Choroid plexus epithelial cell (primary cell): ENCODE measurements at regions not wholly inside any gene's neighbourhood (a gene's known extent, or its start where the extent isn't known, plus 50 kb on each side); places are given as distances from the start of the nearest gene placed in this dataset.

Source experiments
- DNase-seq: peaks from one replicate; pipeline ENCODE4 v3.0.0-alpha.2; 2010; ENCODE audit warnings: low read depth
- H3K4me3 ChIP-seq: 2 replicates; pipeline ENCODE4 v1.5.1; 2011; ENCODE audit warnings: low read depth, mild to moderate bottlenecking, control low read depth, low read length, moderate library complexity
- TF ChIP-seq, protein P1 (sequence below): conservative IDR thresholded peaks from 2 replicates; pipeline ENCODE4 v1.5.1; 2011; ENCODE audit warnings: low read depth, mild to moderate bottlenecking, control low read depth, inconsistent platforms, low read length, moderate library complexity

DNA sequence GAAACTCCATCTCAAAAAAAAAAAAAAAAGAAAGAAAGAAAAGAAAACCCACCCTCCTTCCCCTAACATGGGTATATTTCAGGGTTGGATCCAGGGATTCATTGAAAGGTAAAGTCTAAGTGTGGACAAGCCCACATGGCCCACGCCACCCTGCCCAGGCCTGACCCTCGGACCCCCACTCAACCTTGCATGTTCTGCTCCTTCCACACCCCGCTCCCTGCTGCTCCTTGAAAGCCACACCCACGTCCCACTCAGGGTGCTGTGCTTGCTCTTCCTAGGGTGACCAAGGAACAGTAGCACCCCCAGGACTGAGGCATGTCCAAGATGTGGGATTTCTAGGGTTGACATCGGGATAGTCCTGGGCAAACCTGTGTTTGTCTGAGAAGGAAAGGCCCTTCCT is 172.7 kb upstream of the MYCN start:
- no peak for DNase-seq
- H3K4me3 ChIP-seq, result no peak overlapping the region
- TF ChIP-seq, protein P1, sequence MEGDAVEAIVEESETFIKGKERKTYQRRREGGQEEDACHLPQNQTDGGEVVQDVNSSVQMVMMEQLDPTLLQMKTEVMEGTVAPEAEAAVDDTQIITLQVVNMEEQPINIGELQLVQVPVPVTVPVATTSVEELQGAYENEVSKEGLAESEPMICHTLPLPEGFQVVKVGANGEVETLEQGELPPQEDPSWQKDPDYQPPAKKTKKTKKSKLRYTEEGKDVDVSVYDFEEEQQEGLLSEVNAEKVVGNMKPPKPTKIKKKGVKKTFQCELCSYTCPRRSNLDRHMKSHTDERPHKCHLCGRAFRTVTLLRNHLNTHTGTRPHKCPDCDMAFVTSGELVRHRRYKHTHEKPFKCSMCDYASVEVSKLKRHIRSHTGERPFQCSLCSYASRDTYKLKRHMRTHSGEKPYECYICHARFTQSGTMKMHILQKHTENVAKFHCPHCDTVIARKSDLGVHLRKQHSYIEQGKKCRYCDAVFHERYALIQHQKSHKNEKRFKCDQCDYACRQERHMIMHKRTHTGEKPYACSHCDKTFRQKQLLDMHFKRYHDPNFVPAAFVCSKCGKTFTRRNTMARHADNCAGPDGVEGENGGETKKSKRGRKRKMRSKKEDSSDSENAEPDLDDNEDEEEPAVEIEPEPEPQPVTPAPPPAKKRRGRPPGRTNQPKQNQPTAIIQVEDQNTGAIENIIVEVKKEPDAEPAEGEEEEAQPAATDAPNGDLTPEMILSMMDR, result no peak

DNA sequence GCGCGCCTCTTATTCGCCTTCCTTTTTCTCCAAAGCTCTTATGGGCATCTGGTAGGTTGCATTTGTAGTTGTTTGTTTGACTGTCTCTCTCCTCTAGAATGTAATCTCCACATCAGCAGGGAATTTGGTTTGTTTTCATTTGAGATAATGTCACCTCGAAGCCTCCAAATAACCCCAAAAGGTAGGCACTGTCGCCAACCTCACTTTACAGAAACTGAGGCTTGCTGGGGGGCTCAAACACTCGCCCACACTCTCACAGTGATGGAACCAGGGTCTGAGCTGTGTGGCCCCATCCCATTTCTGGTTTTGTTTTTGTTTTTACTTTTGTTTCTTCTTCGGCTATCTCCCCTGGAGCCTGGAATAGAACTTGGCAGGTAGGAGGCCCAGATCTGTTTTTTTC is 172.2 kb upstream of the MYCN start:
- TF ChIP-seq, protein P1, result no peak
- H3K4me3 ChIP-seq, result no peak overlapping the region
- no peak for DNase-seq

DNA sequence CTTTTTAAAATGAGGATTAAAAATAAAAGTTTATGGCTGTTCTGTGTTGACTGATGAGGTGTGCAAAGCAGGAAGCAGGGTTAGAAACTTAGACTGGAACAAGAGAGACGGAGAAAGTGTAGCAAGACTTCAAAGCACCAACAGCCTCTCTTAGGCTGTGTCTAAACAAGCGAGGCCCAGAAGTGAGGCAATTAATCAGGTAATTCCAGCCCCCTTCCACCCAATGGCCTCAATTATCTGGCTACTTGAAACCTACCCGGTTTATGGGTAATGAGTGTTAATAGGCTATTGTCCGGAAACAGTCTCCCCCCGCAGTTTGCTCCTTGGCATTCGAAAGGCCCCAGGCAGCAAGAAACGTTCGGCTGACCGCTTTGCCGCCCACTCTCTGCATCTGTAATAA is 171.7 kb upstream of the MYCN start:
- DNase-seq, result no peak
- no peak overlapping the region for H3K4me3 ChIP-seq
- TF ChIP-seq, protein P1, result no peak

DNA sequence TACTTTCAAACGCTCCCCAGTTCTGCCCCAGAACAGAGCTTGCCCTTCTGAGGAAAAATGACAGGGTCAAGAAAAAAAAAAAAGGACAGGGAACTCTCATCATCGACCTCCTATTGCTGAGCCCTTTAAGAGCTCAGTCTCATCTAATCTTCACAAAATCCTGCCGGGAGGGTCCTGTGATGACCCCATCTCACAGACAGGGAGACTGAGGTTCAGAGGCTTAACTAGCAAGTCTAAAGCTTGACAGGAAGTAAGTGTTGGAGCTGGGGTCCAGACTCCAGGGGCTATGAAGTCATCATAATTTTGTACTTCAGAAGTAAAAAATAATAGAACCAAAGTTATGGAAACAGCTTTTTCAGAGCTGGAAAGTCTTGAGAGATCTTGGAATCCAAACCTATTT is 171.1 kb upstream of the MYCN start:
- DNase-seq, result no peak
- TF ChIP-seq, protein P1, result no peak
- H3K4me3 ChIP-seq, result no peak overlapping the region

DNA sequence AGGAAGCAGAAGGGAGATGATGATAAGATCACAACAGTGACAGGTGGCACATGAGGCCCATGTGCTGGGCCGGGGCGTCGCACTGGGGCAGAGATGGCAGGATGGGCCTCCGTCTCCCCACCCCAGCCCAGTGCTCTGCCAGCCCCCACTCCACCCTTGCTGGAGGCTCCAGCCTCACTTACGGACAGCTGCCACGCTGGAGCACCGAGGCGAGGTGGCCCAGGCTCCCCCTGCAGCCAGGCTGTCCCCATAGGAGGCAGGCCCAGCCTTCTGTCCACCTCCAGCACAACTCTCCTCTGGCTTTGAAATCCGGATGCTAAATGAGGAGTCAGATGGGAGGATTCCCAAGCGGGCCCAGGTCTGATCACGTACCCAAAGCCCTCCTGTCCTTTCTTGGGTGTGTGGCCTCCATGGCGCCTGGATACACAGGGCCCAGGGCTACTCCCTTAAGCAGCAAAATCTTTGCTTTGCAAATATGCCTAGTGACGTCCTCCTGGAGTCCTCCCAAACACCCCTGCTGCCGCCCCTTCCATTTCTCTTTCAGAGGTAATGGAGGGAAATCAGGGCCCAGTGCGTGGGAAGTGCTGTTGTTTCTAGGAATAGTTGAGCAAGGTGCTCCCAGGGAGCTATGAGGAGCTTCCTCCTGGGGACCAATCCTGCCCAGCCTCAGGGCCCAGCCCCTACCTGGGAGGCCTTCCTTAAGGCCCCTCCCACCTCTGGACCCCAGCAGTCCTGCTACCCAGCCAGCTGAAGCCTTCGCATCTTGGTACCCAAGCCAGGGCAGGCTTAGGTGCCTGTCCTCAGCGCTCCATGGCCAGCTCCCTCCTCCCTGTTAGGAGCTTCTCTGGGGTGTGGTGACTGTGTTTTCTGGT is 170.4 kb upstream of the MYCN start:
- DNase-seq, result no peak
- TF ChIP-seq, protein P1, result no peak
- no peak overlapping the region for H3K4me3 ChIP-seq

DNA sequence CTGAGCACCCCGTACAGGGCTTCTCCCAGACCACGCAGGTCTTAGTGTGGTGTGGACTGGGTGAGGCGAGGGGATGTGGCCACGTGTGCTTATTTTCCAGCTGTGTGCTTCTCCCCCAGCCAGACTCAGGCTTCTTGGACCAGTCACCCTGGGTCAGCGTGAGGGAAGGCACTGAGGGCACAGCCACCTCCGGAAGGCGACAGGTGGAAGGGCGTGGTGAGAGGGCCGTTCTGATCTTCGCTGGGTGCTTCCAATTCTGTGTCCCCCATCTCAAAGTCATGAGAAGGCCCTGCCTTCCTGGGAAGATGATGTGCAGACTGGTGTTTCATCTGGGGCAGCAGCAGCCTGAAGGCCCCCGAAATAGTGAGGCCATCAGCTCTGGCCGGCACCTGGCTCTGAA is 169.7 kb upstream of the MYCN start:
- no peak for DNase-seq
- no peak overlapping the region for H3K4me3 ChIP-seq
- TF ChIP-seq, protein P1, result no peak

DNA sequence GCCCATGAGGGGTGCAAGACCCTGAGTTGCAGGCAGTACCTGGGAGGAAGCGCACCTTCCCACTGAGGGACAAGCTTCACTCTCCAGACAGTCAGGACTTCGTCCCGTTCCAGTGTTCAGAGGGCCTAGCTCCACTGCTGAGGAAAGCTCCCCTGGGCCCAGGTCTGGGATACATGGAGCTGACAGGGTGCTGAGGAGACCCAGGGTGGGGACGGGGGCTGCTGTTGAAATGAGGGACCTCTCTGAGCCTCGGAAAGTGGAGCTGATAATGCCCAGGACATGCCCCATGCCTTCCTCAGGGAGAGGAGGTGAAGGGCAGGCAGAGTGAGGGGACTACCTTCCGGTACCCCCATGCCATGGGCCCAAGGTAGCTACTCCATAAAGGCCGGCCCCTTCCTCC is 169.2 kb upstream of the MYCN start:
- TF ChIP-seq, protein P1, result no peak
- H3K4me3 ChIP-seq, result no peak overlapping the region
- DNase-seq, result no peak
